ENCODE measurements at regions not wholly inside any gene's neighbourhood (a gene's known extent, or its start where the extent isn't known, plus 50 kb on each side); places are given as distances from the start of the nearest gene placed in this dataset.

DNA sequence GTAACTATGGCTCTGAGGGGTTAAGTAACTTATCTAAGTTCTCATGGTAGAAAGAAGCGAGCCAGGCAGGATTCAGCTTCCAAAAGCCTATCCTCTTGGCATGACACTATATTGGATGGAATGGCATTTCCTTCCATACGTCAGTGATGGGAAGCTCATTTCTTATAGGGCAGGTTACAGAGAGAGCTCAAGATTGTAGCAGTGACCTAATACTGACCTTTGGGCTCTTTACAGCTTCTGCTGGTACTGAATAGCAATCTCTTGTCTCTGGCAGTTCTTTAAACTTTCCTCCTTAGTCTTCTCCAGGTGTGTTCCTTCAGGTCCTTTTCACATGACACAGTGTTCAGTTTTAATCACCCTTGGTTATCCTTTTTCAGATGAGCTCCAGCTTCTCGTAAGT, 133.0 kb downstream of the HRH4 start:
- no peak for TF ChIP-seq OSR1 (CRISPR knock-in tag; IDR thresholded peaks at IDR 0.05)
- TF ChIP-seq ZNF565 (CRISPR knock-in tag; conservative IDR thresholded peaks at IDR 0.05; ENCODE audit: low read depth), result no peak
- no peak for TF ChIP-seq RARB (CRISPR knock-in tag; IDR thresholded peaks at IDR 0.05)
- TF ChIP-seq, protein P1, sequence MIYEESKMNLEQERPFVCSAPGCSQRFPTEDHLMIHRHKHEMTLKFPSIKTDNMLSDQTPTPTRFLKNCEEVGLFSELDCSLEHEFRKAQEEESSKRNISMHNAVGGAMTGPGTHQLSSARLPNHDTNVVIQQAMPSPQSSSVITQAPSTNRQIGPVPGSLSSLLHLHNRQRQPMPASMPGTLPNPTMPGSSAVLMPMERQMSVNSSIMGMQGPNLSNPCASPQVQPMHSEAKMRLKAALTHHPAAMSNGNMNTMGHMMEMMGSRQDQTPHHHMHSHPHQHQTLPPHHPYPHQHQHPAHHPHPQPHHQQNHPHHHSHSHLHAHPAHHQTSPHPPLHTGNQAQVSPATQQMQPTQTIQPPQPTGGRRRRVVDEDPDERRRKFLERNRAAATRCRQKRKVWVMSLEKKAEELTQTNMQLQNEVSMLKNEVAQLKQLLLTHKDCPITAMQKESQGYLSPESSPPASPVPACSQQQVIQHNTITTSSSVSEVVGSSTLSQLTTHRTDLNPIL (CRISPR knock-in tag; IDR thresholded peaks at IDR 0.05; ENCODE audit: low read depth), result no peak
- TF ChIP-seq, protein P2, sequence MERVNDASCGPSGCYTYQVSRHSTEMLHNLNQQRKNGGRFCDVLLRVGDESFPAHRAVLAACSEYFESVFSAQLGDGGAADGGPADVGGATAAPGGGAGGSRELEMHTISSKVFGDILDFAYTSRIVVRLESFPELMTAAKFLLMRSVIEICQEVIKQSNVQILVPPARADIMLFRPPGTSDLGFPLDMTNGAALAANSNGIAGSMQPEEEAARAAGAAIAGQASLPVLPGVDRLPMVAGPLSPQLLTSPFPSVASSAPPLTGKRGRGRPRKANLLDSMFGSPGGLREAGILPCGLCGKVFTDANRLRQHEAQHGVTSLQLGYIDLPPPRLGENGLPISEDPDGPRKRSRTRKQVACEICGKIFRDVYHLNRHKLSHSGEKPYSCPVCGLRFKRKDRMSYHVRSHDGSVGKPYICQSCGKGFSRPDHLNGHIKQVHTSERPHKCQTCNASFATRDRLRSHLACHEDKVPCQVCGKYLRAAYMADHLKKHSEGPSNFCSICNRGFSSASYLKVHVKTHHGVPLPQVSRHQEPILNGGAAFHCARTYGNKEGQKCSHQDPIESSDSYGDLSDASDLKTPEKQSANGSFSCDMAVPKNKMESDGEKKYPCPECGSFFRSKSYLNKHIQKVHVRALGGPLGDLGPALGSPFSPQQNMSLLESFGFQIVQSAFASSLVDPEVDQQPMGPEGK (CRISPR knock-in tag; IDR thresholded peaks at IDR 0.05; ENCODE audit: borderline replicate concordance), result no peak
- TF ChIP-seq PPARA (CRISPR knock-in tag; IDR thresholded peaks at IDR 0.05; ENCODE audit: borderline replicate concordance), result no peak
- TF ChIP-seq ISL1 (CRISPR knock-in tag; IDR thresholded peaks at IDR 0.05), result no peak
- no peak for TF ChIP-seq ZFP3 (CRISPR knock-in tag; IDR thresholded peaks at IDR 0.05)
- TF ChIP-seq ESRRG (CRISPR knock-in tag; IDR thresholded peaks at IDR 0.05), result no peak
- TF ChIP-seq, protein P3, sequence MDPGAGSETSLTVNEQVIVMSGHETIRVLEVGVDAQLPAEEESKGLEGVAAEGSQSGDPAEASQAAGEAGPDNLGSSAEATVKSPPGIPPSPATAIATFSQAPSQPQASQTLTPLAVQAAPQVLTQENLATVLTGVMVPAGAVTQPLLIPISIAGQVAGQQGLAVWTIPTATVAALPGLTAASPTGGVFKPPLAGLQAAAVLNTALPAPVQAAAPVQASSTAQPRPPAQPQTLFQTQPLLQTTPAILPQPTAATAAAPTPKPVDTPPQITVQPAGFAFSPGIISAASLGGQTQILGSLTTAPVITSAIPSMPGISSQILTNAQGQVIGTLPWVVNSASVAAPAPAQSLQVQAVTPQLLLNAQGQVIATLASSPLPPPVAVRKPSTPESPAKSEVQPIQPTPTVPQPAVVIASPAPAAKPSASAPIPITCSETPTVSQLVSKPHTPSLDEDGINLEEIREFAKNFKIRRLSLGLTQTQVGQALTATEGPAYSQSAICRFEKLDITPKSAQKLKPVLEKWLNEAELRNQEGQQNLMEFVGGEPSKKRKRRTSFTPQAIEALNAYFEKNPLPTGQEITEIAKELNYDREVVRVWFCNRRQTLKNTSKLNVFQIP (CRISPR knock-in tag; IDR thresholded peaks at IDR 0.05; ENCODE audit: borderline replicate concordance, low read depth), result no peak
- no peak for TF ChIP-seq ZFP30 (CRISPR knock-in tag; IDR thresholded peaks at IDR 0.05)
- TF ChIP-seq TCF4 (CRISPR knock-in tag; IDR thresholded peaks at IDR 0.05; ENCODE audit: borderline replicate concordance), result no peak
- no peak for TF ChIP-seq ZNF8 (CRISPR knock-in tag; IDR thresholded peaks at IDR 0.05)

All from SK-N-SH treated with all-trans-retinoic acid at 6 μM for 48 hours (cell line).